Duodenal mucosa (tissue), 2 donors: ENCODE measurements at regions not wholly inside any gene's neighbourhood (a gene's known extent, or its start where the extent isn't known, plus 50 kb on each side); places are given as distances from the start of the nearest gene placed in this dataset.

Source experiments
- H3K27ac ChIP-seq: one replicate; pipeline ENCODE4 v1.7.0; 2013; ENCODE audit warnings: low read depth, low read length
- H3K27me3 ChIP-seq, 2 donors: one replicate each; pipeline ENCODE4 v1.7.0; 2013; ENCODE audit warnings: low read length in 2 of 2, control low read depth in 1 of 2; ENCODE audit not compliant: insufficient read depth in 2 of 2, control insufficient read depth in 1 of 2
- H3K36me3 ChIP-seq, 2 donors: one replicate each; pipeline ENCODE4 v1.7.0; 2013; ENCODE audit warnings: low read length in 2 of 2, control low read depth in 1 of 2; ENCODE audit not compliant: insufficient read depth in 2 of 2, control insufficient read depth in 1 of 2
- H3K4me1 ChIP-seq, 2 donors: one replicate each; pipeline ENCODE4 v1.7.0; 2013; ENCODE audit warnings: low read length in 2 of 2, control low read depth in 1 of 2; ENCODE audit not compliant: insufficient read depth in 2 of 2, control insufficient read depth in 1 of 2
- H3K4me3 ChIP-seq, 2 donors: one replicate each; pipeline ENCODE4 v1.7.0; 2013; ENCODE audit warnings: low read length in 2 of 2, low read depth in 1 of 2
- H3K9ac ChIP-seq, 2 donors: one replicate each; pipeline ENCODE4 v1.7.0; 2013; ENCODE audit warnings: low read length in 2 of 2, low read depth in 1 of 2
- H3K9me3 ChIP-seq, 2 donors: one replicate each; pipeline ENCODE4 v1.7.0; 2013; ENCODE audit warnings: low read length in 2 of 2, control low read depth in 1 of 2; ENCODE audit not compliant: control insufficient read depth in 1 of 2

DNA sequence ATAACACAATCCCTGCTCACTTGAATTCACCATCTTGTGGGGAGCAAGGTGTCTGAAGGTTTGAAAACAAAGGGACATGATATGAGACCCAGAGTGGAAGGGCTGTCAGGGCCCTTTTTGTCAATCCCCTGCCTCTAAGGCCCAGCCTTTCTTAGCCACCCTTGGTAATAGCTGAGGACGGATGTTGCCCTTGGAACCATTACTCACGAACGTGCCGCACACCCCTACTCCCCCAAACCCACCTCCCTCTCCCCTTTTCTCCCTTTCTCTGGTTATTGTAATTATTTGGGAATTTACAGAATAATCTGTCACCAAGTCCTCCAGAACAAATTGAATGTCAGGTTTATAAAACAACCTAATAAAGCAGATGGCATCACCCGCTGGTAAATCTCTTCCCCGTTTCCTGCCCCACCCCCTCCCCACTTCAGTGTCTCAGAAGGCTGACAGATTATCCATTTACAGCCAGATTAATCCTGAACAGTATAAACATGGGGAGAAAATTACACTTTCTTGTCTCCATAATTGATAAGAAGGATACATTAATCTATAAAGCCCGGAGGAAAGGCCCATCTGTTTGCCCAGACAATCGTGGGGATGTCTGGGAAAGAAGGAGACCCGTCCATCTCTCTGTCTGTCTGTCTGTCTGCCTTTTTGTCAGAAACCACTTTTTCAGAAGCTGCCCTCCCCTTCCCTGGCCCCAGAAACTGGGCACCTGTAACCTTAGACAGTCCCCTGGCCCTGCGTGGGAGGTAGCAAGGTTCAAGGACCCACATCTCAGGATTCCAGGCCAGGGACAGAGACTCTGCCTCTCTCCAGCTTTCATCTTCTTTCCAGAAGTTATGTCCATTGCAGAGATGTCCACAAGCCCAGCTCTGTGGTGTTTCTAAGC is 60.6 kb upstream of the CD34 start:
- Histone ChIP-seq H3K9ac (no peak overlapping the region), H3K4me1 (no peaks in the 10 kb centered on the region), H3K9me3 (no peaks in the 10 kb centered on the region), H3K27ac (no peak overlapping the region), H3K36me3 (no peaks in the 10 kb centered on the region), H3K27me3 (peaks cover 0 to 6% of the 10 kb centered on the region in 2 donors), H3K4me3 (no peak overlapping the region)

DNA sequence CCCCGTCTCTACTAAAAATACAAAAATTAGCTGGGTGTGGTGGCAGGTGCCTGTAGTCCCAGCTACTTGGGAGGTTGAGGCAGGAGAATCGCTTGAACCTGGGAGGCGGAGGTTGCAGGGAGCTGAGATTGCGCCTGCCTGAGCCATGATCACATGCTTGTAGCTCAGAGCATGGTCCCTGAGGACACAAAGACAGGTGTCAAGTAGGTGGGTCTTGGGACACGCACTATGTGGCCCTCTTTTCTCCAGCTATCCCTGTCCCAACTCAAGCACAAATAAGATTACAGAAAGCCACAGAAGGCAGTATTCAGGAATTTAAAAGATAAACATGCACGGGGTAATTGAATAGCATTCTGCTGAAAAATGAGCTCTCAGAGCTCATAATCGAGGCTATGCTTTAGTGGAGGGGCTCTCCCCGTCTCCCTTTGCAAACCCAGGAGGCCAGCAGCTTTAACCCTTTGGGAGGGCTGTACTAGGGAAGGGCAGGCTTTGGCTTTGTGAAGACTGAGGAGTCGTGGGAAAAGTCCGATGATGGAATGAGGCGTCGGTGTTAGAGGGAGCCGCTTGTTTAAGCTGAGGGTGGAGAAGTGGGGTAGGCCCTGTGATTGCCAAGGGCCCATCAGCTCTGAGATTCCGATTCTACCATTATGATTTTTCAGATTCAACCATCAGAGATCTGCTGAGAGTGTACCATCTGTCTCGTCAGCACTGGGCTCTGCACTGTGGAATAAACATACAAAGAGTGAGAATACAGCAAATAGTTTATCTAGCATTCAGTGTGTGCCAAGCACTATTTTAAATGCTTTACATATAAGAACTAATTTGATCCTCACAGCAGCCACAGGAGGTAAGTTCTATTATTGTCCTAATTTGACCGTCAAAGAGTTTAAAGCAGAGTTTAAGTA is 59.7 kb upstream of the CD34 start:
- H3K27ac ChIP-seq = no peak overlapping the region
- no peak overlapping the region for H3K9ac ChIP-seq

DNA sequence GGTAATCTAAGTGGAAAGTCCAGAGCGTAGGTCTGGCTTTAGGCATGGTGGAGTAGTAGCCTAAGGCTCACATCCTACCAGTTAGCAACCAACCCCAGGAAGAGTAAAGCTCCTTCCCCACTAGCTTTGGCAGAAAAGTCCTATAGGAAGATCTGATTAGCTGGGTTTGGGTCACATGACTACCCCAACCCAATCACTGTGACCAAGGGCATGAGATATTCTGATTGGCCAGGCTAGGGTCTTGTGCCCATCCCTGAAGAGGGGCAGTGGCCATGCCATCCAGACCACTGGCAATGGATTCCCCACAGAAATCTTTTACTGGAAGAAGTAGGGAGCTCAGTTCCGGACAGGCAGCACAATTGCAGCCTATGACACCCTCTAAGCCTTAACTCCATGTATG is 58.6 kb upstream of the CD34 start:
- Histone ChIP-seq H3K4me1 (no peaks in the 10 kb centered on the region), H3K9me3 (no peaks in the 10 kb centered on the region), H3K36me3 (no peaks in the 10 kb centered on the region), H3K4me3 (no peak overlapping the region), H3K9ac (no peak overlapping the region), H3K27me3 (peaks cover 0 to 6% of the 10 kb centered on the region in 2 donors), H3K27ac (no peak overlapping the region)

More for the DNA sequence above, 59.7 kb upstream of the CD34 start:
- peaks cover 0 to 6% of the 10 kb centered on the region in 2 donors for H3K27me3 ChIP-seq
- H3K4me3 ChIP-seq = no peak overlapping the region
- H3K9me3 ChIP-seq = no peaks in the 10 kb centered on the region
- H3K4me1 ChIP-seq = no peaks in the 10 kb centered on the region
- H3K36me3 ChIP-seq = no peaks in the 10 kb centered on the region

DNA sequence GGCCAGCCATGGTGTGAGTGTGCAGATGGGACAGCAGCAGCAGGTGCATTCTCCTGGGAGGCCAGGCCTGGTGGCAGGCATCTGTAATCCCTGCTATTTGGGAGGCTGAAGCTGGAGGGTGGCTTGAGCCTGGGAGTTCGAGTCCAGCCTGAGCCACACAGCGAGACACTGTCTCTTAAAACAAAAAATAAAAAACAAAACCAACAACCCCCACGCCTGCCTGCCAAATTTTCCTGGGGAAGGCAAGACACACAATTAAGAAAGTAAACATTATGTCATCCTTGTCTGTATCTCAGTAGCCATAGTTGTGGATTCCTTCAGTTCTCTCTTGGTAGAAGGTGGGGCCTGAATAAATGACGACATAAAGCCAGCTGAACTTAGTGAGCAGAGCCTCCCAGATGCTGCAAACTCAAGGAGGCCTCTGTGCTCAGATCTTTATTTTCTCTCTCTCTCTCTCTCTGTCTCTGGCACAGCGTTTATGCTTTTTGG is 57.6 kb upstream of the CD34 start:
- Histone ChIP-seq H3K36me3 (no peaks in the 10 kb centered on the region), H3K4me3 (no peak overlapping the region), H3K9me3 (no peaks in the 10 kb centered on the region), H3K27me3 (peaks cover 0 to 4% of the 10 kb centered on the region in 2 donors), H3K27ac (no peak overlapping the region), H3K4me1 (peaks cover 0 to 6% of the 10 kb centered on the region in 2 donors), H3K9ac (no peak overlapping the region)

DNA sequence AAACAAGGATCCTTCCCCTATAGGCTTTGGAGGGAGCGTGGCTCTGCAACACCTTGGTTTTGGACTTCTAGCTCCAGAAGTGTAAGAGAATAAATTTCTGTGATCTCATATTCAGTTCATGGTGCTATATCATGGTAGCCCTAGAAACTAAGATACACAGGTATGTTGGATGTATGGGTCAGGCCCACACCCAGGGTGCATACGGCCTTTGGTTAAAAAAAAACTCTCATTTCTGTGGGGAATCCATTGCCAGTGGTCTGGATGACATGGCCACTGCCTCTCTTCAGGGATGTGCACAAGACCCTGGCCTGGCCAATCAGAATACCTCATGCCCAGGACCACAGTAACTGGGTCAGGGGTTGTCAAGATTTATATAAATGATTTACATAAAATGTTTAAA is 56.8 kb upstream of the CD34 start:
- Histone ChIP-seq H3K4me3 (no peak overlapping the region), H3K36me3 (no peaks in the 10 kb centered on the region), H3K27me3 (no peaks in the 10 kb centered on the region), H3K27ac (no peak overlapping the region), H3K9ac (no peak overlapping the region), H3K4me1 (peaks cover 3 to 10% of the 10 kb centered on the region in 2 donors), H3K9me3 (no peaks in the 10 kb centered on the region)

DNA sequence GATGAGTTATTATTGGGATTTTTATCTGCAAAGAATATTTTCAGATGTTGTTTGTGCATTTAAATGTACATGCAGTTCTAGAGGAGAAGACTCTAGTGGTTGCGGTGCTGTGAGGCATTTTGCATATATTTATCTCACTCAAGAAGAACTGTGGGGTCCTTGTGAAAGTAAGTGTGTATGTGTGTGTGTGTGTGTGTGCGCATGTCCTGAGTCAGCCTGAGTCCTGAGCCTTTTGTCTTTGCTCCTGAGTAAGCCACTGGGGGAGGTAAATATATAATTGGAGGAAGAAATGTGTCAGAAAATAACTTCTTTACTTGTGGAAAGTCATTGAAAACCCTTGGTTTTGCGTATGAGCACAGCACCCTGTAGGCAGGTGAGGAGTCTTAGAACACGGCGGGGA is 55.6 kb upstream of the CD34 start:
- Histone ChIP-seq H3K4me1 (peaks cover 10 to 13% of the 10 kb centered on the region in 2 donors), H3K36me3 (no peaks in the 10 kb centered on the region)

DNA sequence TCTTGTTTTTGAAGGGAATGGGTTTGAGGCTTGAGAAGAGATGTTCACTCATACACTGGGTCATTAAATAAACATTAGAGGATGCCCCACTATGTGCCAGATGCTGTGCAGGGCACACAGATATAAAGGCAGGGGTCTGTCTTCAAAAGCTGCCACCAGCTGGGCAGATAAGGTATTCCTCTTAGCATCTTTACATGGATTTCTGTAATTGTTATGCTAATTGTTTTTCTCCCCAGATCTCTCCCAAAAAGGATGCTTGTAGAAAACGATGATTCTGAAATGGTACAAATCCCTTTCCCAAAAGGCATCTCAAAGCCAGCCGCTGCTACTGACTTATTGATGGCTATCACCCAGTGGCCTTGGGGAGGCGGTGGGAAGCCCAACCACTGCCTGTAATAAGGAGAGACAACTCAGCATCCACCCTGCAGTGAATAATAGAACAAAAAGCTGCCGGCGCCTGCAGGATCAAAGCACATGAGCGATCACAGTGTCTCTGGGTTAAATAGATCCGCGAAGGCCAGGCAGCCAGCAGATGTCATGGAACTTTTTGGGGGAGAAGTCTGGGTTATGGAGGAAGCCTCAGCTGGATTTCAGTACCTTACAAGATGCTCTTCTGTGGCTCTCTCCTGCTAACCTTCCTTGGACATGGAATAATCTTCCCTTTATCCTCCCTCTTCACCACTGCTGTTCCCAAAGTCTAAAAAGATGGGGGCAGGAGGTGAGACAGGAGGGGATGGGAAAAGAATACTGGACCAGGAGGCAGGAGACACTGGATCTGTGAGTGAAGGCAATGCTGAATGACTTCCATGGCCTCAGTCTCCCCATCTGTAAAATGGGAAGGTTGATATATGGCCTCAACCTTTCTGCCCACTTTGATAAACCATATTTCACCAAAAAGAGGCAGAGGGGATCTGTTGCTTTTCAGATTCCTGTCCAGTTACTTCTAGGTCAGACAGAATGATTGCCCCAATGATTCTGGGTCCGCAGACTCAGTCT is 54.8 kb upstream of the CD34 start:
- Histone ChIP-seq H3K27me3 (no peaks in the 10 kb centered on the region), H3K4me1 (peaks cover 10 to 13% of the 10 kb centered on the region in 2 donors), H3K9me3 (no peaks in the 10 kb centered on the region), H3K36me3 (no peaks in the 10 kb centered on the region), H3K9ac (no peak overlapping the region), H3K4me3 (no peak overlapping the region), H3K27ac (no peak overlapping the region)

More for the DNA sequence above, 55.6 kb upstream of the CD34 start:
- H3K27me3 ChIP-seq = no peaks in the 10 kb centered on the region
- no peak overlapping the region for H3K4me3 ChIP-seq
- H3K9me3 ChIP-seq = no peaks in the 10 kb centered on the region
- no peak overlapping the region for H3K27ac ChIP-seq
- H3K9ac ChIP-seq = no peak overlapping the region

DNA sequence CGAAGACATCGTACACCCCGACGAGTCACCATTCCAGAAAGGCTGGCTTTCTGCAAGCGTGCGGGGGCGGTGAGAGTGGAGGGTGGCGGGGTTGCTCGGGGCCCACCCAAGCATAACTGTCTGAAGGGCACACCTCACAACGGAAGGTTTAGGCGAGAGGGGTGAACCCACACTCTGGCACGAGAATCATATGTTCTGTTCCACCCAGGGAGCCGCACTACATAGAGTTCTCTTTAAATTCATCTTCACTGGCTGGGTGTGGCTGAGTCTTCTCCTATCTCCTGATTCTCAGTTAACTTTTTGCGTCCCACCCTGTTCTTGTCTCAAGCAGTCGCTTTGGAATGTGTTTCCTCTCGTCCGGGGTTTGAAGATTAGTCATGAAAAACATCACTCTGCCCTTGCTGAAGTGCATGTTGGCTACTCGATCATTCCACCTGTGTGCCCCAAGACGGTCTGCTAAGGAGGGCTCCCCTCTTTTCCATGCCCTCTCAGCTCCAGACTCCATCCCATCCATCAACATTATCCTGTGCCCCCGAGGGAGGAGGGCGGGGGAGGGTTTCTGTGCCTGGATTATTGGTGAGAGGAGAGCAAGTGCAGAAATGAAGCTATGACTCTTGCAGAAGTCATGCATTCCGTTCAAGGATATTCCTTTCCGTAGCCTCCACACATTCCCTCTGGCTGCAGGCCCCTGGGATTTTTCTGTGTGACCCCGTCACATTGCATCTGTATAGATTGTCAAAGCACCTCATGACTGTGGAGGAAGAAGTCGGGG is 53.5 kb upstream of the CD34 start:
- H3K27me3 ChIP-seq = peaks cover 0 to under 1% of the 10 kb centered on the region in 2 donors
- peak overlapping the region in 1 of 2 donors; percentile 85 for H3K4me3 ChIP-seq
- H3K27ac ChIP-seq = no peak overlapping the region

More for the DNA sequence above, 53.5 kb upstream of the CD34 start:
- Histone ChIP-seq H3K9ac (peak overlapping the region; percentile 70 to 81), H3K9me3 (no peaks in the 10 kb centered on the region), H3K4me1 (peaks cover 10 to 13% of the 10 kb centered on the region in 2 donors), H3K36me3 (no peaks in the 10 kb centered on the region)
